ENCODE measurements at regions not wholly inside any gene's neighbourhood (a gene's known extent, or its start where the extent isn't known, plus 50 kb on each side); places are given as distances from the start of the nearest gene placed in this dataset.

GRCh38 chr1:82721702-82722101, 921.0 kb downstream of the ADGRL2 start:
- DNase-seq (ENCODE audit: low spot score), result no peak
- no peak for FAIRE-seq

GRCh38 chr1:82718719-82719419, 918.1 kb downstream of the ADGRL2 start:
- DNase-seq (ENCODE audit: low spot score) (no peak), FAIRE-seq (no peak)

GRCh38 chr1:82710091-82710490, 909.4 kb downstream of the ADGRL2 start:
- no peak for FAIRE-seq
- DNase-seq (ENCODE audit: low spot score), result no peak

DNA sequence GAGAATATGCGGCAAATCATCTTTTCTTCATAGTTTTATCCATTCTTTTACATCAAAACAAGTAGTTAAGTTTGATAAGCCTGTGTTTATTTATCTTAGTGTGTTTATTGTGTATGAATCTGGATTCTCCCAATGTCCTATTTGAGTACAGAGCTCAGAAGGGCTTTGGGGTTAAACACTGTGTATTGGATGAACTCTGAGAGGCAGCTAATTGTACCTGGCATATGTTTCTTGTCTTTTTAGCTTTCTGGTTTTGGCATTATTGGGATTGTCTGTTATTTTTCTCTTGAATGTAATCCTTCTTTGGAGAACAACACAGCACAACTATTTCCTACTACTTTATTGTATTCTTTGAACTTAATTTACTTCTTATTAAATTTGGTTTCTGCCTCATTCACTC, 906.9 kb downstream of the ADGRL2 start:
- DNase-seq (ENCODE audit: low spot score), result no peak
- FAIRE-seq, result no peak

DNA sequence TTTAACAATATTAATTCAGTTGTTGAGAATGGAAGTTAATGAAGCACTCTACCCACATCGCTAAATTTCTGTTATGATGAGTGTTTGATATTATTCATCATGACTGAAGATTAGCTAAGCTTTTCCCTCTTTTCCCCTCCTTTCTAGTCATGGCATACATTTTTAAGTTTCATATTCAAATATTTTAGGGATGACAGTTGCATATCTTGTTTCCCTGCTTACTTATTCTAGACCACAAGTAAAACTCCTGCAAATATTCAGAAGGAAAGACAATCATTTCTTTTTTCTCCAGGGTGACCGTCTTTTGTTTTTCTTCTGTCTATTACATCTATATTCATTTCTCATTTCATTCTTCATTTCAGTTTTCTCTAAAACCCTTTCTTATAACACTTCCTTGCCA, 906.0 kb downstream of the ADGRL2 start:
- FAIRE-seq (no peak), DNase-seq (ENCODE audit: low spot score) (no peak)

GRCh38 chr1:82704966-82705365, 904.2 kb downstream of the ADGRL2 start:
- no peak for DNase-seq (ENCODE audit: low spot score)
- FAIRE-seq, result no peak

DNA sequence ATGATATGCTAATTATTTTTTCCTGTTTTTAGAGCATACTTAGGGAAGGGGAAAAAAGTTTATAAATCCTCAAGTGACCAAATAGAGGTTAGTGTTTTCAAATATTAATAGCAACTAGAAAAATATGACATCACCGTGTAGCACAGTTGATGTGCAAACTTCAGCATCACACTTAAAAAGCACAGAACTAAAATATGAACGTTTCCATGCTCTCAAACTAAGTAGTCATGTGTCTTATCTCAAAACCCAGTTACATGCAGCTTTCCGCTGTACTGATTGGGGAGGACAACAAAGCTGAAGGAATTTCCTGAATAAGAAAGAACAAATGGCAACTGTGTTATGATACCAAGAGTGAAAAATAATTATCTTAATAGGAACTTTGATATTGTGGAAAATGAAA, 903.7 kb downstream of the ADGRL2 start:
- DNase-seq (ENCODE audit: low spot score) (no peak), FAIRE-seq (no peak)

DNA sequence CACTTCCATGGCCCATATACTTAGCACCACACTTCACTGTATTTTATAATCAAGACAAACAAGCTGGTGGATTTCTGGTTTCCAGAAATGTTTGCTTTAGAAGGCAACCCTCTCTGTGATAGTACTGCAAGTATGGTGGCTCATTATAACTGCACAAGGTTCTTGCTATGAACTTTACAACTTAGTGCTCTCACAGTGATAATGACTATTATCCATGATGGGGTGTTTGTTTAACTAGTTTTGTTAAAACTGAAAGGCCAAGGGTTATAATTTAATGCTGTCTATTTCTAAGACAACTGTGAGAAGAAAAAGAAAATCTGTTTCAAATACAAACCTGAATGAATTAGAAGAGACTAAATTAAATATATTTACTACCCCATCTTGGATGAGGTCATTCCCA, 903.2 kb downstream of the ADGRL2 start:
- no peak for DNase-seq (ENCODE audit: low spot score)
- FAIRE-seq, result no peak

- no peak for DNase-seq (ENCODE audit: low spot score)
Observed at GRCh38 chr1:82700476-82700875, 899.7 kb downstream of the ADGRL2 start.

DNA sequence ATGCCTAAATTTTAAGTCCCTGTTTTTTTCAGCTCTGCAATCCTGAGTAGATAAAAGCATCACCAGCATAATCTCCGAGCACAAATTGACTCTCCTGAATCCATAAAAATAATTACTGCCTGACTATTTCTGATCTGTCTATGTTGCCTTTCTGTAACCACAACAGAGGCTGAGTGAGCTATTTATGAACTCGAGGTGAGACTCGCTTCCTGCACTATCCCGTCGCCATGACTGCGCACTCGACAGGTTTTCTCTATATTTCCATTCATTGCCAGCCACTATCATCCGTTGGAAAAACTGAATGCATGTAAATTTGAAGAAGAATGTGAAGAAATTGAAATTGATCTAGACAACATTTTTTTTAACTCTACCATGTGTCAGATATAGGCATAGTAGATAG, 897.2 kb downstream of the ADGRL2 start:
- FAIRE-seq, result no peak
- no peak for DNase-seq (ENCODE audit: low spot score)

More at GRCh38 chr1:82700476-82700875, 899.7 kb downstream of the ADGRL2 start:
- FAIRE-seq, result no peak

- DNase-seq (ENCODE audit: low spot score), result no peak
- no peak for FAIRE-seq
Observed at GRCh38 chr1:82695443-82695842, 894.7 kb downstream of the ADGRL2 start.

GRCh38 chr1:82690411-82690810, 889.7 kb downstream of the ADGRL2 start:
- no peak for FAIRE-seq
- DNase-seq (ENCODE audit: low spot score), result no peak

- no peak for DNase-seq (ENCODE audit: low spot score)
- no peak for FAIRE-seq
Observed at GRCh38 chr1:82689217-82689616, 888.5 kb downstream of the ADGRL2 start.

DNA sequence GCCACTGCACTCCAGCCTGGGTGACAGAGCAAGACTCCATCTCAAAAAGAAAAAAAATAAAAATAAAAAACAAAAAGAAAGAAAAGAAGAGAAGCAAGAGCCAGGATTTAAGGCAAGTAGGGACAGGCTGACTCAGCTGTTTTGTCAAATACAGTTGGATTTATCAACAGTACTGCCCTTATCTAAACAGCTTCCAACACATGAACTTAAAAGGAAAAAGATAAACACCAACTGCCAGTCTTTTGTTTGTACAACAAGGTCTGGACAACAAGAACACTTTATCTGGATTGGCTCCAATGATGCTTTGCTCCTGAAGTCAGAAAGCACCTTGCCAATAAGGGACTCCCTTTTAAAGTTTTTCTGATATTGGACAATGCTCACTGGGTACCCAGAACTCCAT, 886.0 kb downstream of the ADGRL2 start:
- FAIRE-seq, result no peak
- no peak for DNase-seq (ENCODE audit: low spot score)

- DNase-seq (ENCODE audit: low spot score) (no peak), FAIRE-seq (no peak)
Observed at GRCh38 chr1:82646888-82647287, 846.2 kb downstream of the ADGRL2 start.

DNA sequence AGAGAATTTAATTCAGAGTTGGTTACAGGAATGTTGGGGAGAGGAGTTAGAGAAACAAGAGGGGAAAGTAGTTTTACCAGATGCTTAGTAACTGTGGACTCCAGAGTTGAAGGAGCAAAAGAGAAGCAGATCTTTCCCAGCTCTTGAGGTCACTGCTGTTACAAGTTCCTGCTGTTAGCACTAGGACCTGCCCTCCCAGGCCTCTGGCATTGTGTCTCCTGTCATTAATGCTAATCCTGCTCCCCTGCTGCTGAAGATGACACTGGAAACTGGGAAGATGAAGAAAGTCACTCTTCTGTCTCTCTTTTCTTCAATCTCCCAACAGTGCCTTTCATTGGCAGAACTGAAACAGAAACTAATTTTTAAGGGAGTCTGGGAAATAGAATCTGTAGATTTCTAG, 845.6 kb downstream of the ADGRL2 start:
- FAIRE-seq (no peak), DNase-seq (ENCODE audit: low spot score) (no peak)

- no peak for FAIRE-seq
- DNase-seq (ENCODE audit: low spot score), result no peak
Observed at GRCh38 chr1:82644186-82644915, 843.6 kb downstream of the ADGRL2 start.

DNA sequence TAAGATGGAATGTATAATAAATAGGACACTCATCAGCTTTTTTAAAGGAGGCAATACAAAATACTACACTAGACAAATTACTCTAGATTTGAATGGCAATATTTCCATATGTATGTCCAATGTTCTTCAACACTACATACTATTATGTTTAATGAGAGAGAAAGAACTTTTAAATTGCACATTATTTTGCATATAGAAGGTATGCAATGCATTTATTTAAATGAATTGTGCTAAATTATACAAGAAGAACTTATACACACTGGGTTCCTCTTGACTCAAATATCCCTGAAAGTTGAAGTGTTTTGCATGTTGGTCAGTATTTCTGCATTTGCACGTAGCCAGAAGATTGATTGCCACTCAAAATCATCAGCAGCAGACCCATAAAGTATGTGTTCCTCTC, 839.6 kb downstream of the ADGRL2 start:
- no peak for FAIRE-seq

GRCh38 chr1:82634266-82634665, 833.5 kb downstream of the ADGRL2 start:
- FAIRE-seq (no peak), DNase-seq (ENCODE audit: low spot score) (no peak)

More for the DNA sequence above, 839.6 kb downstream of the ADGRL2 start:
- DNase-seq (ENCODE audit: low spot score), result no peak

GRCh38 chr1:82632155-82632554, 831.4 kb downstream of the ADGRL2 start:
- no peak for FAIRE-seq

DNA sequence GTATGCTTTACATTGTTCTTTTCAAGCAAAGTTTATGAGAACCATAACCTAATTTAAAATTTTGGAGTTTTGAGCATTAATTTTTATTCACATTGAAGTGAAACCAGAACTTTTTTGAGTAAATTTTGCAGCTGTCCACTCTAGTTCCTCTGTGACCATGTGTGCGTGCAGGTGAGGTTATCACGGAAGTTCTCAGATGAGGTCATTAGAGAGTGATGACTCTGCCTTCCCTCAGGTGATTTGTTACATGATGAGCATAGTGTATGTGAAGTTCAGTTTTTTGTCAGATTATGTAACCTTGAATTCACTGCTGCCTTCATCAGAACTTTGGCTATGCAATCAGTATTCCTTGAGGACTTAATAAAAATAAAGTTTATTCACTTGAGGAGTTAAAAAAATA, 828.2 kb downstream of the ADGRL2 start:
- DNase-seq (ENCODE audit: low spot score), result no peak
- FAIRE-seq, result no peak

More at GRCh38 chr1:82632155-82632554, 831.4 kb downstream of the ADGRL2 start:
- DNase-seq (ENCODE audit: low spot score), result no peak

GRCh38 chr1:82625537-82625936, 824.8 kb downstream of the ADGRL2 start:
- FAIRE-seq, result no peak
- DNase-seq (ENCODE audit: low spot score), result no peak

DNA sequence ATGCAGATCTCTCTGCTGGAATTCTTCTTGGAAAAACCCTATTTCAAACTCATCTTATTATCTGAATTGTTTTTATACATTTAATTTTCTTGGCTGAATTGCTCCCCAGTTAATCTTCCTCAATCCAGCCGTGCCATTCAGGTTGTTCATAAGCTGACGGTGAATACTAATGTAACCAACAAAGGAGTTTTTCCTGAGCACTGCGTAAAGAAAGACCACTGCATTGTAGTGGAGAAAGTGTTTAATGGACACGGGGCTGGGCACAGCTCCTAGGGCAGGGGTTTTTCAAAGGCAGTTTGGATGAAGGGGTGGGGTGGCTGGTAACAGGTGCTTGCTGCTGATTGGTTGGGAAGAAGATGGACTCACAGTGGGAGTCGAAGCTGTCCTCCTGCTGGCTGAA, 820.3 kb downstream of the ADGRL2 start:
- DNase-seq (ENCODE audit: low spot score), result no peak
- no peak for FAIRE-seq
